NCI-H226 (cell line): ENCODE measurements at regions not wholly inside any gene's neighbourhood (a gene's known extent, or its start where the extent isn't known, plus 50 kb on each side); places are given as distances from the start of the nearest gene placed in this dataset.
"Not testable (repeated sequence)": the region's sequence is repeated elsewhere in the genome, so short reads cannot be mapped to it uniquely, and the experiment has no call there.

Experiments used
- DNase-seq: peaks from one replicate; pipeline ENCODE4 v3.0.0-alpha.2; 2015

- no peak for DNase-seq
Measured at GRCh38 chr11:101835506-101836063, 79.2 kb upstream of the CEP126 start.

- DNase-seq, result not testable (repeated sequence)
Measured at GRCh38 chr11:101830475-101830874, 84.3 kb upstream of the CEP126 start.

GRCh38 chr11:101825531-101825930, 89.3 kb upstream of the CEP126 start:
- no peak for DNase-seq

GRCh38 chr11:101817581-101817980, 97.2 kb upstream of the CEP126 start:
- no peak for DNase-seq

- no peak for DNase-seq
Measured at GRCh38 chr11:101816613-101817012, 98.2 kb upstream of the CEP126 start.

- no peak for DNase-seq
Measured at GRCh38 chr11:101812546-101812945, 102.3 kb upstream of the CEP126 start.

GRCh38 chr11:101810546-101810945, 104.3 kb upstream of the CEP126 start:
- no peak for DNase-seq

GRCh38 chr11:101807531-101807930, 107.3 kb upstream of the CEP126 start:
- no peak for DNase-seq

GRCh38 chr11:101803651-101804050, 111.2 kb upstream of the CEP126 start:
- no peak for DNase-seq

- DNase-seq, result no peak
Measured at GRCh38 chr11:101797335-101797734, 117.5 kb upstream of the CEP126 start.

- no peak for DNase-seq
Measured at GRCh38 chr11:101792814-101793213, 122.0 kb upstream of the CEP126 start.

GRCh38 chr11:101786916-101787315, 127.9 kb upstream of the CEP126 start:
- DNase-seq, result no peak

- DNase-seq, result no peak
Measured at GRCh38 chr11:101786421-101786820, 128.4 kb upstream of the CEP126 start.

- DNase-seq, result not testable (repeated sequence)
Measured at GRCh38 chr11:101779167-101779566, 135.6 kb upstream of the CEP126 start.

- DNase-seq, result no peak
Measured at GRCh38 chr11:101777476-101777875, 137.3 kb upstream of the CEP126 start.

GRCh38 chr11:101775033-101775432, 139.8 kb upstream of the CEP126 start:
- no peak for DNase-seq

- DNase-seq, result no peak
Measured at GRCh38 chr11:101770648-101771047, 144.2 kb upstream of the CEP126 start.

GRCh38 chr11:101765932-101766331, 148.9 kb upstream of the CEP126 start:
- no peak for DNase-seq

- DNase-seq, result no peak
Measured at GRCh38 chr11:101759771-101760450, 154.9 kb upstream of the CEP126 start.

GRCh38 chr11:101757741-101758140, 157.1 kb upstream of the CEP126 start:
- DNase-seq, result no peak

GRCh38 chr11:101748572-101749344, 165.0 kb upstream of the TRPC6 start:
- no peak for DNase-seq

- no peak for DNase-seq
Measured at GRCh38 chr11:101745756-101746155, 161.9 kb upstream of the TRPC6 start.

GRCh38 chr11:101743828-101744227, 160.0 kb upstream of the TRPC6 start:
- no peak for DNase-seq

- no peak for DNase-seq
Measured at GRCh38 chr11:101741479-101742175, 157.8 kb upstream of the TRPC6 start.
